SK-N-SH (cell line): ENCODE measurements at regions not wholly inside any gene's neighbourhood (a gene's known extent, or its start where the extent isn't known, plus 50 kb on each side); places are given as distances from the start of the nearest gene placed in this dataset.

Experiments
- CTCF ChIP-seq: fragments of 200-600 bp; sonication (generic); IDR thresholded peaks from 2 replicates; pipeline ENCODE4 v1.6.1; 2017; ENCODE audit warnings: antibody characterized with exemption, mild to moderate bottlenecking, moderate library complexity
- MAX ChIP-seq: IDR thresholded peaks from 2 replicates; pipeline ENCODE4 v1.4.0; 2012; ENCODE audit warnings: low read depth
- NRF1 ChIP-seq: IDR thresholded peaks from 2 replicates; pipeline ENCODE4 v1.6.1; 2012; ENCODE audit warnings: low read depth, mild to moderate bottlenecking, low read length
- PBX3 ChIP-seq: IDR thresholded peaks from 2 replicates; pipeline ENCODE4; 2012
- POLR2AphosphoS5 ChIP-seq: IDR thresholded peaks from 2 replicates; pipeline ENCODE4 v1.6.1; 2012; ENCODE audit warnings: low read depth, low read length
- RCOR1 ChIP-seq: fragments of 150-350 bp; IDR thresholded peaks from 2 replicates; pipeline ENCODE4 v1.6.1; 2017; ENCODE audit warnings: antibody characterized with exemption, low read length
- RFX5 ChIP-seq: IDR thresholded peaks from 2 replicates; pipeline ENCODE4 v1.6.1; 2012; ENCODE audit warnings: mild to moderate bottlenecking, improper control_type of control experiment, low read length
- SIN3A ChIP-seq: IDR thresholded peaks from 2 replicates; pipeline ENCODE4 v1.6.1; 2012; ENCODE audit warnings: low read depth, mild to moderate bottlenecking, low read length, moderate library complexity, borderline replicate concordance
- SMC3 ChIP-seq: IDR thresholded peaks from 2 replicates; pipeline ENCODE4 v1.6.1; 2012; ENCODE audit warnings: low read depth, low read length, improper control_type of control experiment
- TCF12 ChIP-seq: IDR thresholded peaks from 2 replicates; pipeline ENCODE4 v1.4.0; 2012
- TEAD4 ChIP-seq: IDR thresholded peaks from 2 replicates; pipeline ENCODE4 v1.4.0; 2012; ENCODE audit warnings: mild to moderate bottlenecking, borderline replicate concordance; ENCODE audit not compliant: insufficient read depth
- USF2 ChIP-seq: fragments of 150-350 bp; IDR thresholded peaks from 2 replicates; pipeline ENCODE4 v1.6.1; 2017; ENCODE audit warnings: antibody characterized with exemption, low read length, low read depth, borderline replicate concordance
- YY1 ChIP-seq: IDR thresholded peaks from 2 replicates; pipeline ENCODE4 v1.4.0; 2012; ENCODE audit warnings: low read depth, mild to moderate bottlenecking

- no peak for TF ChIP-seq NRF1
- no peak for TF ChIP-seq TEAD4
- no peak for TF ChIP-seq SIN3A
- TF ChIP-seq CTCF, result no peak
- no peak for TF ChIP-seq TCF12
- TF ChIP-seq USF2, result no peak
- no peak for TF ChIP-seq YY1
- TF ChIP-seq SMC3, result no peak
- TF ChIP-seq RCOR1, result no peak
- no peak for TF ChIP-seq RFX5
- no peak for TF ChIP-seq POLR2AphosphoS5
- no peak for TF ChIP-seq PBX3
- no peak for TF ChIP-seq MAX
These were observed 113.0 kb upstream of the GADD45A start for GRCh38 chr1:67571901-67572593.
